ENCODE measurements at regions not wholly inside any gene's neighbourhood (a gene's known extent, or its start where the extent isn't known, plus 50 kb on each side); places are given as distances from the start of the nearest gene placed in this dataset.
"Not testable (repeated sequence)": the region's sequence is repeated elsewhere in the genome, so short reads cannot be mapped to it uniquely, and the experiment has no call there.

DNA sequence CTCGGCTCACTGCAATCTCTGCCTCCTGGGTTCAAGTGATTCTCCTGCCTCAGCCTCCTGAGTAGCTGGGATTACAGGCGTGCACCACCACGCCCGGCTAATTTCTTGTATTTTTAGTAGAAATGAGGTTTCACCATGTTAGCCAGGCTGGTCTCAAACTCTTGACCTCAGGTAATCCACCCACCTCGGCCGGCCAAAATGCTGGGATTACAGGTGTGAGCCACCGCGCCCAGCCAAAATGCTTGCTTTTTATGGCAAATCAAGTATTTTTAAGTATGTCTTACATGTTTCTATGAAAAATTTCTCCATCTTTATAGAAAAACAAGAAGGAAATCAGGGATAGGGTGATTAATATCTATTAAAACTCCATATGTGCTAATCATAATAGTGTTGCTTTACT, 959.1 kb downstream of the EPHA4 start:
- intact Hi-C loops (cut with micrococcal nuclease); H3K36me3 ChIP-seq (ENCODE audit: control insufficient read depth, insufficient read depth, low read length); H3K79me2 ChIP-seq (ENCODE audit: control insufficient read depth, insufficient read depth, low read length); ATAC-seq; H3K4me1 ChIP-seq (replicated peaks in 1 of 2; ENCODE audit: control insufficient read depth in 2 of 2, insufficient read depth in 2 of 2, low read length in 2 of 2); in situ Hi-C loops (cut with MboI); POLR2A ChIA-PET; H3K9ac ChIP-seq (ENCODE audit: insufficient read depth in 1 of 2, low read depth in 2 of 2, low read length in 2 of 2); CTCF ChIA-PET (ENCODE audit: low intra/inter-chr PET ratio); H4K20me1 ChIP-seq (replicated peaks; ENCODE audit: control insufficient read depth, insufficient read depth, low read length); FAIRE-seq; H3K27ac ChIP-seq (ENCODE audit: extremely low read depth, low read depth, low read length); H3K9me1 ChIP-seq (ENCODE audit: control insufficient read depth, insufficient read depth, low read length); H3K4me3 ChIP-seq; H3K4me2 ChIP-seq (ENCODE audit: insufficient read depth, low read length); DNase-seq (ENCODE audit: extremely low read depth in 1 of 4, low spot score in 3 of 4); H3K9me3 ChIP-seq (replicated peaks; ENCODE audit: control insufficient read depth, insufficient read depth, low read depth, low read length); H3K27me3 ChIP-seq (ENCODE audit: control insufficient read depth in 2 of 2, insufficient read depth in 2 of 2, low read length in 2 of 2); H2AFZ ChIP-seq (ENCODE audit: low read depth, low read length); BruUV-seq (replicated peaks): not testable (repeated sequence)
- 4% methylated on average over 8 of the region's 8 CpGs for WGBS (ENCODE audit: insufficient coverage, low coverage, missing lambda C conversion rate)

DNA sequence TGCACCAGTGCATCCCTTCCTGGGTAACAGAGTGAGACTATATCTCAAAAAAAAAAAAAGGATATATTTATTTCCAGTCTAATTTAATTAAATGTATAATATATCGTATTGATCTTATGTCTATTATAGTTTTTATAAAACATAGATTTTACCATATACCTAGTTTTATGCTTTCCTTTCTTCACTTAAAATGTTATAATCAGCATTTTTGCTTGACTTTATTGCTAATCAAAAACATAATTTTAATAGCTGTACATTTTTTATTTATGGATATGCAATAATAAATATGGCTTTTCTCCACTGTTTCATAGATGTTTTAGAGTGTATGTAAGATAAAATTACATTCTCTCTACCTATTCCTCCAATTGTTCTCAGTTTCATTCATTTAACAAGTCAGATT, 958.0 kb downstream of the EPHA4 start:
- Histone ChIP-seq H4K20me1 (replicated peaks; ENCODE audit: control insufficient read depth, insufficient read depth, low read length) (no peaks in the 10 kb centered on the region), H3K36me3 (ENCODE audit: control insufficient read depth, insufficient read depth, low read length) (no peaks in the 10 kb centered on the region), H2AFZ (ENCODE audit: low read depth, low read length) (no peak overlapping the region), H3K4me2 (ENCODE audit: insufficient read depth, low read length) (no peak overlapping the region), H3K9ac (ENCODE audit: insufficient read depth in 1 of 2, low read depth in 2 of 2, low read length in 2 of 2) (no peak overlapping the region), H3K4me1 (replicated peaks in 1 of 2; ENCODE audit: control insufficient read depth in 2 of 2, insufficient read depth in 2 of 2, low read length in 2 of 2) (no peaks in the 10 kb centered on the region), H3K27me3 (ENCODE audit: control insufficient read depth in 2 of 2, insufficient read depth in 2 of 2, low read length in 2 of 2) (no peaks in the 10 kb centered on the region), H3K9me1 (ENCODE audit: control insufficient read depth, insufficient read depth, low read length) (no peaks in the 10 kb centered on the region), H3K9me3 (replicated peaks; ENCODE audit: control insufficient read depth, insufficient read depth, low read depth, low read length) (no peaks in the 10 kb centered on the region), H3K4me3 (no peak overlapping the region), H3K27ac (ENCODE audit: extremely low read depth, low read depth, low read length) (no peak overlapping the region), H3K79me2 (ENCODE audit: control insufficient read depth, insufficient read depth, low read length) (no peaks in the 10 kb centered on the region)
- no TSS peak for BruUV-seq (replicated peaks)
- CTCF ChIA-PET (ENCODE audit: low intra/inter-chr PET ratio): interaction anchor here (0.8 kb wide), 1 partner anchor 168 kb away, joined by 3 read pairs; no protein-coding TSS in a partner anchor
- no peak for DNase-seq (ENCODE audit: extremely low read depth in 1 of 4, low spot score in 3 of 4)
- POLR2A ChIA-PET: no interaction called here
- no peak for FAIRE-seq
- intact Hi-C loops (cut with micrococcal nuclease) (no loop called here), in situ Hi-C loops (cut with MboI) (no loop called here)
- no peak for TF ChIP-seq ZNF695 (CRISPR knock-in tag; IDR thresholded peaks at IDR 0.05)
- TF ChIP-seq NR2F6 (CRISPR knock-in tag; IDR thresholded peaks at IDR 0.05): no peak
- TF ChIP-seq C11orf30 (IDR thresholded peaks at IDR 0.05; ENCODE audit: low read depth): 0 out of 2 replicates have a peak, but pooled peaks have one; percentile 15
- TF ChIP-seq ZNF316 (IDR thresholded peaks at IDR 0.05): peak; percentile 43
- ATAC-seq: no peak
- 8% methylated on average over 1 of the region's 1 CpG for WGBS (ENCODE audit: insufficient coverage, low coverage, missing lambda C conversion rate)

Data from K562 (cell line).